K562 (cell line): ENCODE measurements at regions not wholly inside any gene's neighbourhood (a gene's known extent, or its start where the extent isn't known, plus 50 kb on each side); places are given as distances from the start of the nearest gene placed in this dataset.

ENCODE experiments used
- ATAC-seq: fragments of 200-7000 bp; cut with Tn5 transposase; 3 replicates; pipeline ENCODE4 v1.9.1; 2020; ENCODE audit warnings: moderate library complexity
- BruUV-seq: library from RNA; stranded (reverse); fragments of 400-500 nt; replicated peaks from 2 replicates; lab custom pipeline; 2021; lab: Mats Ljungman, UMichigan
- CTCF ChIA-PET: fragments of 300-600 bp; formaldehyde crosslinking; extraction: SDS; loops from one replicate; lab custom pipeline; 2021; ENCODE audit warnings: low intra/inter-chr PET ratio; lab: Yijun Ruan, JAX
- POLR2A ChIA-PET: fragments of 300-600, 350-650 bp; sonication (Branson Sonifier 250); formaldehyde crosslinking; extraction: SDS; loops from one replicate; lab custom pipeline; 2021; ENCODE audit warnings: antibody characterized with exemption, inconsistent platforms; lab: Yijun Ruan, JAX
- DNase-seq, 4 experiments: peaks; one replicate each; pipeline versions ENCODE4 v3.0.0 to v3.0.0-alpha.2; 2011 to 2018; ENCODE audit warnings: low spot score in 3 of 4, mixed read lengths in 3 of 4; ENCODE audit errors: extremely low read depth in 1 of 4
- FAIRE-seq: peaks from 2 replicates; lab custom pipeline; 2011; peaks lifted over from hg19 to GRCh38; lab: Jason Lieb, UNC
- H2AFZ ChIP-seq: 2 replicates; pipeline ENCODE4 v1.6.0; 2011; ENCODE audit warnings: low read depth, low read length, control low read depth, inconsistent platforms
- H3K27ac ChIP-seq: fragments of 200-600 bp; 3 replicates; pipeline ENCODE4 v1.8.0; 2011; ENCODE audit warnings: low read depth, mild to moderate bottlenecking, control low read depth, inconsistent platforms, low read length, moderate library complexity, mixed read lengths; ENCODE audit errors: extremely low read depth
- H3K27me3 ChIP-seq, 2 experiments: fragments of 300-600 bp in 1 of 2; 2 replicates in 1 of 2; 3 replicates in 1 of 2; pipeline versions ENCODE4 v1.6.0 to v1.8.0; 2011; ENCODE audit warnings: inconsistent platforms in 2 of 2, low read length in 2 of 2, mild to moderate bottlenecking in 1 of 2, mixed read lengths in 1 of 2, moderate library complexity in 1 of 2; ENCODE audit not compliant: control insufficient read depth in 2 of 2, insufficient read depth in 2 of 2
- H3K36me3 ChIP-seq: fragments of 300-600 bp; 3 replicates; pipeline ENCODE4 v1.8.0; 2011; ENCODE audit warnings: mild to moderate bottlenecking, low read length, inconsistent platforms; ENCODE audit not compliant: control insufficient read depth, insufficient read depth
- H3K4me1 ChIP-seq, 2 experiments: fragments of 200-600 bp in 1 of 2; replicated peaks in 1 of 2; 2 replicates in 1 of 2; 3 replicates in 1 of 2; pipeline versions ENCODE4 v1.5.1 to v1.8.0; 2011; ENCODE audit warnings: inconsistent platforms in 2 of 2, low read length in 2 of 2, mild to moderate bottlenecking in 1 of 2, mixed read lengths in 1 of 2, moderate library complexity in 1 of 2; ENCODE audit not compliant: control insufficient read depth in 2 of 2, insufficient read depth in 2 of 2
- H3K4me2 ChIP-seq: 2 replicates; pipeline ENCODE4 v1.6.1; 2011; ENCODE audit warnings: low read length, control low read depth, inconsistent platforms, mixed read lengths; ENCODE audit not compliant: insufficient read depth
- H3K4me3 ChIP-seq: fragments of 200-600 bp; sonication (generic), shearing (Covaris generic); 2 replicates; pipeline ENCODE4 v1.5.1; 2016; ENCODE audit warnings: control low read depth, inconsistent platforms
- H3K79me2 ChIP-seq: fragments of 200-600 bp; 3 replicates; pipeline ENCODE4 v1.8.0; 2011; ENCODE audit warnings: low read length, inconsistent platforms; ENCODE audit not compliant: control insufficient read depth, insufficient read depth
- H3K9ac ChIP-seq, 2 experiments: 2 replicates each; pipeline versions ENCODE4 v1.6.0 to v1.6.1; 2011; ENCODE audit warnings: low read depth in 2 of 2, low read length in 2 of 2, control low read depth in 1 of 2, inconsistent platforms in 1 of 2, mild to moderate bottlenecking in 1 of 2, mixed read lengths in 1 of 2; ENCODE audit not compliant: insufficient read depth in 1 of 2
- H3K9me1 ChIP-seq: one replicate; pipeline ENCODE4 v1.6.0; 2011; ENCODE audit warnings: inconsistent platforms, mild to moderate bottlenecking, low read length, moderate library complexity; ENCODE audit not compliant: control insufficient read depth, insufficient read depth
- H3K9me3 ChIP-seq: replicated peaks from 2 replicates; pipeline ENCODE4 v1.5.1; 2011; ENCODE audit warnings: low read depth, low read length, inconsistent platforms; ENCODE audit not compliant: control insufficient read depth, insufficient read depth
- H4K20me1 ChIP-seq: replicated peaks from 2 replicates; pipeline ENCODE4 v1.6.1; 2011; ENCODE audit warnings: low read length, inconsistent platforms, mixed read lengths; ENCODE audit not compliant: control insufficient read depth, insufficient read depth
- ADNP ChIP-seq: fragments of 200-800 bp; sonication (Bioruptor generic); IDR thresholded peaks from 2 replicates; pipeline ENCODE4 v1.6.1; 2016; ENCODE audit warnings: missing genetic modification characterization, missing compliant biosample characterization
- ARID3A ChIP-seq: IDR thresholded peaks from 2 replicates; pipeline ENCODE4 v1.6.1; 2012; ENCODE audit warnings: low read depth, low read length, improper control_type of control experiment, borderline replicate concordance
- ETS2 ChIP-seq: IDR thresholded peaks from 2 replicates; pipeline ENCODE4 v1.6.1; 2016; ENCODE audit warnings: borderline replicate concordance, missing genetic modification characterization, mild to moderate bottlenecking, moderate library complexity, missing compliant biosample characterization; ENCODE audit not compliant: poor library complexity, severe bottlenecking
- FOXM1 ChIP-seq, 2 experiments: fragments of 450-650 bp in 1 of 2; sonication (generic) in 1 of 2; formaldehyde crosslinking in 1 of 2; IDR thresholded peaks; 2 replicates each; pipeline versions ENCODE4 v1.6.1 to v1.9.0; 2017 to 2022; ENCODE audit warnings: low read depth in 2 of 2, mild to moderate bottlenecking in 2 of 2, missing genetic modification reagents in 1 of 2, moderate library complexity in 1 of 2
- GMEB1 ChIP-seq: fragments of 250-450 bp; sonication (Bioruptor Pico); IDR thresholded peaks from 2 replicates; pipeline ENCODE4 v1.4.0; 2020; ENCODE audit warnings: mild to moderate bottlenecking
- MTA2 ChIP-seq: fragments of 450-650 bp; IDR thresholded peaks from 2 replicates; pipeline ENCODE4 v1.6.1; 2016; ENCODE audit warnings: low read depth
- PHB ChIP-seq: fragments of 250-450 bp; sonication (Bioruptor Pico); IDR thresholded peaks from 2 replicates; pipeline ENCODE4 v1.5.0; 2021
- RUNX1 ChIP-seq: sonication (generic); IDR thresholded peaks from 2 replicates; pipeline ENCODE4 v1.6.1; 2016; ENCODE audit warnings: antibody characterized with exemption, low read depth
- SPI1 ChIP-seq: IDR thresholded peaks from 2 replicates; pipeline ENCODE4 v1.6.1; 2011; ENCODE audit warnings: low read depth, low read length, control low read depth, borderline replicate concordance
- TRIM25 ChIP-seq: fragments of 450-650 bp; IDR thresholded peaks from 2 replicates; pipeline ENCODE4 v1.7.0; 2016; ENCODE audit warnings: borderline replicate concordance
- ZBTB11 ChIP-seq, 3 experiments: fragments of 200-800 bp in 1 of 3; fragments of 250-450 bp in 1 of 3; fragments of 450-650 bp in 1 of 3; sonication (Bioruptor Pico) in 1 of 3; sonication (Bioruptor generic) in 1 of 3; formaldehyde crosslinking in 1 of 3; IDR thresholded peaks; 2 replicates each; pipeline versions ENCODE4 v1.6.1 to v1.8.0; 2016 to 2022; ENCODE audit warnings: mild to moderate bottlenecking in 2 of 3, missing genetic modification characterization in 2 of 3, missing compliant biosample characterization in 1 of 3, moderate library complexity in 1 of 3
- ZNF551 ChIP-seq: fragments of 250-450 bp; sonication (Bioruptor Pico); IDR thresholded peaks from 2 replicates; pipeline ENCODE4 v1.5.0; 2021; ENCODE audit warnings: mild to moderate bottlenecking, moderate library complexity
- WGBS: fragments of 100-300 bp; shearing (Covaris generic); methylation state at CpG from one replicate; pipeline ENCODE4 v1.1.6; 2016; ENCODE audit warnings: low coverage, mixed read lengths; ENCODE audit not compliant: insufficient coverage; ENCODE audit errors: missing lambda C conversion rate; 5-methylcytosine and 5-hydroxymethylcytosine counted together
- in situ Hi-C: fragments of 300-500 bp; cut with MboI; formaldehyde crosslinking; loops from 4 replicates; pipeline ENCODE4 v1.15.0; 2018; ENCODE audit warnings: inconsistent platforms, mixed read lengths
- intact Hi-C: fragments of 100-400 bp; cut with micrococcal nuclease; formaldehyde crosslinking; loops from 2 replicates; pipeline ENCODE4 v1.14.2; 2022

GRCh38 chr18:7363338-7363737 lies 132.4 kb downstream of the LRRC30 start:
- ATAC-seq (no peak), FAIRE-seq (no peak), DNase-seq (no peak)
- Histone ChIP-seq H2AFZ (no peak overlapping the region), H4K20me1 (no peaks in the 10 kb centered on the region), H3K4me1 (no peaks in the 10 kb centered on the region), H3K9me1 (no peaks in the 10 kb centered on the region), H3K27me3 (no peaks in the 10 kb centered on the region), H3K36me3 (no peaks in the 10 kb centered on the region), H3K4me3 (no peak overlapping the region), H3K9me3 (no peaks in the 10 kb centered on the region), H3K4me2 (no peak overlapping the region), H3K27ac (no peak overlapping the region), H3K79me2 (no peaks in the 10 kb centered on the region), H3K9ac (no peak overlapping the region)
- WGBS: 3% methylated on average over 5 of the region's 5 CpGs
- CTCF ChIA-PET: no interaction called here
- in situ Hi-C loops (no loop called here), intact Hi-C loops (no loop called here)
- POLR2A ChIA-PET: no interaction called here
- BruUV-seq: no TSS peak
- no peak for TF ChIP-seq SPI1
- no peak for TF ChIP-seq PHB (CRISPR knock-in tag)
- TF ChIP-seq ZBTB11 (CRISPR knock-in tag; IDR thresholded peaks at IDR 0.05): no peak
- TF ChIP-seq TRIM25: no peak
- no peak for TF ChIP-seq MTA2
- no peak for TF ChIP-seq ZNF551 (CRISPR knock-in tag)
- TF ChIP-seq GMEB1 (CRISPR knock-in tag): no peak
- TF ChIP-seq ETS2 (tag): no peak
- TF ChIP-seq ADNP: no peak
- no peak for TF ChIP-seq FOXM1 (IDR thresholded peaks at IDR 0.05; ENCODE audit: low read depth)
- TF ChIP-seq FOXM1 (CRISPR knock-in tag; IDR thresholded peaks at IDR 0.05; ENCODE audit: low read depth): no peak
- no peak for TF ChIP-seq RUNX1
- TF ChIP-seq ARID3A: no peak
